NB4 (cell line): ENCODE measurements at regions not wholly inside any gene's neighbourhood (a gene's known extent, or its start where the extent isn't known, plus 50 kb on each side); places are given as distances from the start of the nearest gene placed in this dataset.

Experiments
- DNase-seq: peaks from one replicate; pipeline ENCODE4 v3.0.0; 2010; ENCODE audit warnings: low read depth
- H3K4me3 ChIP-seq: one replicate; pipeline ENCODE4 v1.5.1; 2011; ENCODE audit warnings: mild to moderate bottlenecking, low read depth, low read length, moderate library complexity
- MYC ChIP-seq: IDR thresholded peaks from 2 replicates; pipeline ENCODE4 v1.6.1; 2011; ENCODE audit warnings: low read depth, low read length
- POLR2A ChIP-seq: IDR thresholded peaks from 2 replicates; pipeline ENCODE4 v1.6.1; 2011; ENCODE audit warnings: mild to moderate bottlenecking; ENCODE audit not compliant: insufficient read length; ENCODE audit errors: extremely low read depth
- TF ChIP-seq, protein P1 (sequence below): IDR thresholded peaks from one replicate; pipeline ENCODE4 v1.5.1; 2012; ENCODE audit warnings: low read depth, low read length
- TF ChIP-seq, protein P2 (sequence below): IDR thresholded peaks from 2 replicates; pipeline ENCODE4 v1.6.1; 2011; ENCODE audit warnings: low read depth, low read length

DNA sequence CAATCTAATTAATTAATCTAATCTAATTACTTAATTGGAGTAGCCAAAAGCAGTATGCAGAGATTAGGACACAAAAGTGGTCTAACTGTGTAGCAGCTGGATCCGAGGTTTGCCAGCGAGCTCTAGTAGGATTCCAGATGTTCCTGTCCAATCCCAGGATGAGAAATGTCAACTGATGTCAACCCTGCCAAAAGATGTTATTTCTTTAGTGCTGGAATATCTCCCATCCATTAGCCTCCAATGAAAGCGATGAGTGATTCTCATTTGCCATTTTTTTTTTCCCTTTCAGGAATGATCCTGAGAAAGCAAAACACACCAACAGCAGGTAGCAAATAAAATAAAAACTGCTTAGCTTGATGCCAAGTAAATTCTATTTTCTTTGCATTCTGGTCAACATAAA is 372.9 kb downstream of the STIM2 start:
- H3K4me3 ChIP-seq = no peak overlapping the region
- TF ChIP-seq, protein P1, sequence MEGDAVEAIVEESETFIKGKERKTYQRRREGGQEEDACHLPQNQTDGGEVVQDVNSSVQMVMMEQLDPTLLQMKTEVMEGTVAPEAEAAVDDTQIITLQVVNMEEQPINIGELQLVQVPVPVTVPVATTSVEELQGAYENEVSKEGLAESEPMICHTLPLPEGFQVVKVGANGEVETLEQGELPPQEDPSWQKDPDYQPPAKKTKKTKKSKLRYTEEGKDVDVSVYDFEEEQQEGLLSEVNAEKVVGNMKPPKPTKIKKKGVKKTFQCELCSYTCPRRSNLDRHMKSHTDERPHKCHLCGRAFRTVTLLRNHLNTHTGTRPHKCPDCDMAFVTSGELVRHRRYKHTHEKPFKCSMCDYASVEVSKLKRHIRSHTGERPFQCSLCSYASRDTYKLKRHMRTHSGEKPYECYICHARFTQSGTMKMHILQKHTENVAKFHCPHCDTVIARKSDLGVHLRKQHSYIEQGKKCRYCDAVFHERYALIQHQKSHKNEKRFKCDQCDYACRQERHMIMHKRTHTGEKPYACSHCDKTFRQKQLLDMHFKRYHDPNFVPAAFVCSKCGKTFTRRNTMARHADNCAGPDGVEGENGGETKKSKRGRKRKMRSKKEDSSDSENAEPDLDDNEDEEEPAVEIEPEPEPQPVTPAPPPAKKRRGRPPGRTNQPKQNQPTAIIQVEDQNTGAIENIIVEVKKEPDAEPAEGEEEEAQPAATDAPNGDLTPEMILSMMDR = no peak
- TF ChIP-seq, protein P2, sequence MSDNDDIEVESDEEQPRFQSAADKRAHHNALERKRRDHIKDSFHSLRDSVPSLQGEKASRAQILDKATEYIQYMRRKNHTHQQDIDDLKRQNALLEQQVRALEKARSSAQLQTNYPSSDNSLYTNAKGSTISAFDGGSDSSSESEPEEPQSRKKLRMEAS = no peak
- TF ChIP-seq POLR2A = no peak
- TF ChIP-seq MYC = no peak
- no peak for DNase-seq

DNA sequence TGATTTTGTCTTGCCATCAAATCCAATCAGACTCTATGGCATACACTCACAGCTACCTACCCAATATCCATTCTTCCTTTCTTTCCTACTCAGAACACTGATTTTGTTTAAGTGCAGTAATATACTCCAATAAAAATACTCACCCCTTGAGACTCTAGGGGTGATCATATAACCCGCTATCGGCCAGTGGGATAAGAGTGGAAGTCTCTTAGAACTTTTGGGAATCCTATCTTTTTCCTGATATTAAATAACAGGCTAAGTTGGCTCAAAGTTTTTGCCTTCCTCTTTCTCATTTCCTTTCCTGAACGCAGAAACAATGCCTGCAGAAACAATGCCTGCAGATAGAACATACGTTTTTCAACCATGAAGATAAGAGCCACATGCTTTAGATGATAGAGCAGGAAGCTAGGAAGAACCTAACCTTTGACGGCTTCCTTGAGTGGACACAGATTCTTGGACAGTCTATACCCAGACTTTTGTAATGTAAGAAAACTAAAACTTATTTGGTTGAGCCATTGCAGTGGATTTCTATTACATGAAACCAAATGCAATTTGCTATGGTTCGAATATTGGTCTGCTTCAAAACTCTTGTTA is 373.8 kb downstream of the STIM2 start:
- TF ChIP-seq MYC (no peak), POLR2A (no peak)
- TF ChIP-seq, protein P1 = no peak
- TF ChIP-seq, protein P2 = no peak
- DNase-seq = no peak
- no peak overlapping the region for H3K4me3 ChIP-seq

DNA sequence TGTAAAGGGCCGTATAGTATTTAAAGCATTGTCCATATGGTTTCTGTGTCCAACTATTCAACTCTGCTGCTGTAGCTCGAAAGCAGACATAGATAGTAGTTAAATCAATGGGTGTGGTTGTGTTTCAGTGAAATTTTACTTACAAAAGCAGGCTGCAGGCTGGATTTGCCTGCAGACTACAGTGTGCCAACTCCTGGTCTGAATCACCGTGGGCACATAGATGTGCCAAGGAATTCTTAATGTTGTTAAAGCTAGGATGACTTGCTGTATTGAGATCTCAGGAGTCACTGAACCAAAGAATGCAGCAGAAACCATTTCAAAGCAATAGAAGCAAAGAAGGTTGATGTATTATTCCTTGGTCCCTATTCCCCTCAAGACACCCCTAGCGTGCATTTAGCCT is 379.0 kb downstream of the STIM2 start:
- TF ChIP-seq, protein P2 = no peak
- TF ChIP-seq MYC = no peak
- TF ChIP-seq, protein P1 = no peak
- TF ChIP-seq POLR2A = no peak
- H3K4me3 ChIP-seq = no peak overlapping the region
- no peak for DNase-seq

DNA sequence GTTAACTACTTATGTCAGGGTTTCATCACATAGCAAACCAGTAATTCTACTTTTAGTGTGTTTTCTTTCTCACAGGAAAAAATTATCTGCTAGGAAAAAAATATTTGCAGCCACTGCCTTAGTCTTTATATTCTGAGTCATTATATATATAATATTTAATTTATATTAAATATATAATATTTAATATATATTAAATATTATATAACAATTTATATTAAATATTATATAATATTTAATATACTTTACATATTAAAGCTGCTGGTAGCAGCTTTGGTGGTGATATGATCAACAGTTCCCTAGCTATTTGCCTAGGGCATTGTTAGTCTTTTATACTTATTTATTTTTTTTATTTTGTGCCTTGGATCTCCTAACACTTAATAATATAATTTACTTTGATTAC is 381.6 kb downstream of the STIM2 start:
- TF ChIP-seq, protein P2 = no peak
- TF ChIP-seq POLR2A (no peak), MYC (no peak)
- TF ChIP-seq, protein P1 = no peak
- no peak overlapping the region for H3K4me3 ChIP-seq
- no peak for DNase-seq

DNA sequence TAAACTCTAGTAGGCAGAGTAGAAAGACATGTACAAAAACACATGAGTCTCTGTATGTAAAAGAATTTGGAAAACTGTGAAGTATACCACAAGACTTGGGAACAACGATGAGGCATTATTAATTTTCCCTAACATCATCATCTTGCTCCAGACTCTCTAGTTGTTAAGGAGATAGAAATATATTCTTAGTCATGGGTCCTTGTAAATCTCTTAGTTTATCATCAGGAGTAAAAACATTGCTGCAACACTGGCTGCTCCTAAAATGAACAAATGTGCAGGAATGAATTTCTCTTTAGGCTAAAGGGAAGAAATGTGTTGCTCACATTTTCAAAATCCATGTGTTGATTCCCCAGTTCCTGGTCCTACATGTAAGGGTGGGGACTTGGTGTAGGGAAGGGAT is 384.6 kb downstream of the STIM2 start:
- DNase-seq = no peak
- TF ChIP-seq, protein P1 = no peak
- TF ChIP-seq MYC (no peak), POLR2A (no peak)
- TF ChIP-seq, protein P2 = no peak
- H3K4me3 ChIP-seq = no peak overlapping the region

DNA sequence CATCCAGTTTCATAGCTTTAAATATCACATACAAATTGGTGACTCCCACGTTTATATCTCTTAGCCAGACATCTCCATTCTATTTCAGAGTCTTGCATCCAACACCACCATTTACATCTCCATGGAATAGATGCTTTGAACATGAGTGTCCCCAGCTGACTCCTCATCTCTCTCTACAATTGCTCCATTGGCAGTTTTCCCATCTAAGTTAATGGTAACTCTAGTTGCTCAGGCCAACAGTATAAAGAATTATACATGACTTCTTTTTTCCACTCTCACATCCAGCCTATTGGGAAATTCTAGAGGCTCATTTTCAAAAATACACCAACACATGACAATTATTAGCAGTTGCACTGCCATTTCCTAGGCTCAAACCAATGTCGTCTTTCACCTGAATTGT is 388.2 kb downstream of the STIM2 start:
- no peak overlapping the region for H3K4me3 ChIP-seq
- TF ChIP-seq, protein P1 = no peak
- no peak for TF ChIP-seq MYC
- TF ChIP-seq, protein P2 = no peak
- no peak for TF ChIP-seq POLR2A
- DNase-seq = no peak
